HepG2 (cell line): ENCODE measurements at regions not wholly inside any gene's neighbourhood (a gene's known extent, or its start where the extent isn't known, plus 50 kb on each side); places are given as distances from the start of the nearest gene placed in this dataset.

Experiments used
- ATAC-seq: fragments of 200-7000 bp; cut with Tn5 transposase; 3 replicates; pipeline ENCODE4 v1.9.1; 2020; ENCODE audit warnings: mild to moderate bottlenecking, moderate library complexity
- BruUV-seq: library from RNA; stranded (reverse); fragments of 400-500 nt; replicated peaks from 2 replicates; lab custom pipeline; 2021; lab: Mats Ljungman, UMichigan
- CTCF ChIA-PET: fragments of 300-600 bp; formaldehyde crosslinking; extraction: SDS; loops from one replicate; lab custom pipeline; 2021; ENCODE audit warnings: low total read pairs, inconsistent platforms, low intra/inter-chr PET ratio; lab: Yijun Ruan, JAX
- POLR2A ChIA-PET: fragments of 350-600 bp; sonication (Branson Sonifier 250); formaldehyde crosslinking; loops from one replicate; lab custom pipeline; 2020; ENCODE audit warnings: antibody characterized with exemption, inconsistent platforms; lab: Yijun Ruan, JAX
- DNase-seq: peaks from one replicate; pipeline ENCODE4 v3.0.0-alpha.2; 2015; ENCODE audit warnings: low spot score
- FAIRE-seq: peaks from 3 replicates; lab custom pipeline; 2011; peaks lifted over from hg19 to GRCh38; lab: Jason Lieb, UNC
- H2AFZ ChIP-seq: one replicate; pipeline ENCODE4 v1.6.1; 2011; ENCODE audit warnings: low read length, inconsistent platforms
- H3K27ac ChIP-seq: fragments of 300-600 bp; 3 replicates; pipeline ENCODE4 v1.8.0; 2011; ENCODE audit warnings: mixed run types, mild to moderate bottlenecking, mixed read lengths, low read length, inconsistent platforms; ENCODE audit not compliant: insufficient read depth; ENCODE audit errors: extremely low read length
- H3K27me3 ChIP-seq, 2 experiments: fragments of 200-600 bp in 1 of 2; 2 replicates in 1 of 2; 3 replicates in 1 of 2; pipeline versions ENCODE4 v1.6.0 to v1.8.0; 2011; ENCODE audit warnings: low read length in 2 of 2, mild to moderate bottlenecking in 2 of 2, moderate library complexity in 2 of 2, inconsistent platforms in 1 of 2; ENCODE audit not compliant: insufficient read depth in 2 of 2, control insufficient read depth in 1 of 2
- H3K36me3 ChIP-seq, 2 experiments: fragments of 200-600 bp in 1 of 2; replicated peaks in 1 of 2; 2 replicates in 1 of 2; 3 replicates in 1 of 2; pipeline versions ENCODE4 v1.5.1 to v1.8.0; 2011; ENCODE audit warnings: low read length in 2 of 2, inconsistent platforms in 1 of 2; ENCODE audit not compliant: insufficient read depth in 2 of 2, control insufficient read depth in 1 of 2
- H3K4me1 ChIP-seq: 2 replicates; pipeline ENCODE4 v1.5.1; 2012; ENCODE audit warnings: low read length, inconsistent platforms; ENCODE audit not compliant: insufficient read depth
- H3K4me2 ChIP-seq: 2 replicates; pipeline ENCODE4 v1.6.0; 2011; ENCODE audit warnings: low read depth, low read length, inconsistent platforms
- H3K4me3 ChIP-seq, 3 experiments: fragments of 200-600 bp in 1 of 3; sonication (generic), shearing (Covaris generic) in 1 of 3; replicated peaks in 1 of 3; 2 replicates each; pipeline ENCODE4 v1.5.1; 2011 to 2016; ENCODE audit warnings: low read length in 3 of 3, inconsistent platforms in 2 of 3, low read depth in 2 of 3, mild to moderate bottlenecking in 2 of 3, control low read depth in 1 of 3, mixed read lengths in 1 of 3; ENCODE audit not compliant: insufficient read depth in 1 of 3
- H3K79me2 ChIP-seq: one replicate; pipeline ENCODE4 v1.6.1; 2011; ENCODE audit warnings: low read length, inconsistent platforms; ENCODE audit not compliant: insufficient read depth
- H3K9ac ChIP-seq: 2 replicates; pipeline ENCODE4 v1.6.0; 2011; ENCODE audit warnings: mild to moderate bottlenecking, low read depth, low read length, inconsistent platforms; ENCODE audit not compliant: insufficient read depth
- H3K9me3 ChIP-seq: 2 replicates; pipeline ENCODE4 v1.5.1; 2012; ENCODE audit warnings: mild to moderate bottlenecking, low read length
- H4K20me1 ChIP-seq: 2 replicates; pipeline ENCODE4 v1.6.0; 2011; ENCODE audit warnings: inconsistent platforms, mild to moderate bottlenecking, low read length, moderate library complexity; ENCODE audit not compliant: insufficient read depth
- FOXK2 ChIP-seq: fragments of 450-650 bp; IDR thresholded peaks from 2 replicates; pipeline ENCODE4 v1.6.1; 2016
- HMGXB4 ChIP-seq, 2 experiments: sonication (generic) in 1 of 2; formaldehyde crosslinking in 1 of 2; IDR thresholded peaks; 2 replicates each; pipeline versions ENCODE4 v1.4.0 to v1.6.1; 2018 to 2020; ENCODE audit warnings: missing genetic modification reagents in 2 of 2, borderline replicate concordance in 1 of 2, low read depth in 1 of 2, mild to moderate bottlenecking in 1 of 2, missing biosample characterization in 1 of 2
- KLF12 ChIP-seq: sonication (generic); formaldehyde crosslinking; IDR thresholded peaks from 2 replicates; pipeline ENCODE4 v1.4.0; 2020; ENCODE audit warnings: missing genetic modification reagents, borderline replicate concordance
- MEIS1 ChIP-seq: sonication (generic); formaldehyde crosslinking; IDR thresholded peaks from 2 replicates; pipeline ENCODE4 v1.9.0; 2021; ENCODE audit warnings: mild to moderate bottlenecking, missing genetic modification reagents, moderate library complexity, borderline replicate concordance
- NFKBIZ ChIP-seq: IDR thresholded peaks from 2 replicates; pipeline ENCODE4 v1.6.1; 2018; ENCODE audit warnings: missing genetic modification reagents, missing compliant biosample characterization
- ONECUT2 ChIP-seq: sonication (generic); formaldehyde crosslinking; IDR thresholded peaks from 2 replicates; pipeline ENCODE4 v1.4.0; 2020; ENCODE audit warnings: missing genetic modification reagents
- RBM22 ChIP-seq: fragments of 200-400 bp; formaldehyde crosslinking; optimal IDR thresholded peaks from 2 replicates; pipeline ENCODE3; 2017; ENCODE audit warnings: mild to moderate bottlenecking, low read length, moderate library complexity
- SCMH1 ChIP-seq: sonication (generic); formaldehyde crosslinking; IDR thresholded peaks from 2 replicates; pipeline ENCODE4 v1.9.0; 2021; ENCODE audit warnings: missing genetic modification reagents, mild to moderate bottlenecking, borderline replicate concordance
- SMAD3 ChIP-seq: sonication (generic); formaldehyde crosslinking; IDR thresholded peaks from 2 replicates; pipeline ENCODE4 v1.4.0; 2020; ENCODE audit warnings: missing genetic modification reagents
- SP5 ChIP-seq: IDR thresholded peaks from 2 replicates; pipeline ENCODE4 v1.6.1; 2016; ENCODE audit warnings: low read depth, borderline replicate concordance
- SRY ChIP-seq: sonication (generic); formaldehyde crosslinking; IDR thresholded peaks from 2 replicates; pipeline ENCODE4 v1.8.0; 2022; ENCODE audit warnings: mild to moderate bottlenecking, missing genetic modification reagents
- TEF ChIP-seq: sonication (generic); formaldehyde crosslinking; IDR thresholded peaks from 2 replicates; pipeline ENCODE4 v1.5.0; 2020; ENCODE audit warnings: missing genetic modification reagents
- ZNF430 ChIP-seq: sonication (generic); formaldehyde crosslinking; IDR thresholded peaks from 2 replicates; pipeline ENCODE4 v1.9.0; 2021; ENCODE audit warnings: mild to moderate bottlenecking, missing genetic modification reagents
- ZNF44 ChIP-seq: sonication (generic); formaldehyde crosslinking; IDR thresholded peaks from 2 replicates; pipeline ENCODE4 v1.5.1; 2020; ENCODE audit warnings: mild to moderate bottlenecking, missing genetic modification reagents
- ZNF572 ChIP-seq: sonication (generic); formaldehyde crosslinking; IDR thresholded peaks from 2 replicates; pipeline ENCODE4 v1.5.1; 2020; ENCODE audit warnings: mild to moderate bottlenecking, missing genetic modification reagents
- ZNF678 ChIP-seq: sonication (generic); formaldehyde crosslinking; IDR thresholded peaks from 2 replicates; pipeline ENCODE4 v1.4.0; 2020; ENCODE audit warnings: mild to moderate bottlenecking, missing genetic modification reagents
- ZNF792 ChIP-seq: IDR thresholded peaks from 2 replicates; pipeline ENCODE4 v1.6.1; 2016
- WGBS: methylation state at CpG from one replicate; pipeline ENCODE4 v1.1.6; 2017; ENCODE audit warnings: low lambda C conversion rate; 5-methylcytosine and 5-hydroxymethylcytosine counted together
- in situ Hi-C: cut with HindIII; loops from 2 replicates; pipeline ENCODE4 v1.10.0; 2017; ENCODE audit warnings: low pct_unique_long_range_greater_than_20kb; ENCODE audit not compliant: extremely low pct_ligation_motif_present
- intact Hi-C: fragments of 100-400 bp; cut with micrococcal nuclease; formaldehyde crosslinking; loops from one replicate; pipeline ENCODE4 v1.10.0; 2022; ENCODE audit not compliant: unreplicated experiment

- FAIRE-seq (no peak), DNase-seq (no peak), ATAC-seq (no peak)
- H3K27ac ChIP-seq, result no peak overlapping the region
- in situ Hi-C loops, result no loop called here
- no peaks in the 10 kb centered on the region for H3K36me3 ChIP-seq
- no peaks in the 10 kb centered on the region for H4K20me1 ChIP-seq
- ChIA-PET POLR2A (no interaction called here), CTCF (no interaction called here)
- no peaks in the 10 kb centered on the region for H3K9me3 ChIP-seq
- no peak overlapping the region for H3K4me3 ChIP-seq
- no peaks in the 10 kb centered on the region for H3K79me2 ChIP-seq
- H3K9ac ChIP-seq, result no peak overlapping the region
- no peaks in the 10 kb centered on the region for H3K27me3 ChIP-seq
- 27% methylated on average over 2 of the region's 2 CpGs for WGBS
- H2AFZ ChIP-seq, result no peak overlapping the region
- H3K4me2 ChIP-seq, result no peak overlapping the region
- TF ChIP-seq ONECUT2 (CRISPR knock-in tag), result no peak
- no peak for TF ChIP-seq RBM22
- TF ChIP-seq KLF12 (CRISPR knock-in tag), result no peak
- no peak for TF ChIP-seq SP5
- TF ChIP-seq FOXK2, result no peak
- no peak for TF ChIP-seq SMAD3
- no peak for TF ChIP-seq SRY (CRISPR knock-in tag)
- no peak for TF ChIP-seq ZNF430 (CRISPR knock-in tag)
- TF ChIP-seq ZNF792 (CRISPR knock-in tag), result no peak
- no peak for TF ChIP-seq ZNF572 (CRISPR knock-in tag)
- TF ChIP-seq ZNF678, result no peak
- TF ChIP-seq MEIS1 (CRISPR knock-in tag), result no peak
- no peak for TF ChIP-seq TEF (CRISPR knock-in tag)
- no peak for TF ChIP-seq SCMH1
- no peak for TF ChIP-seq ZNF44 (CRISPR knock-in tag)
- TF ChIP-seq HMGXB4 (CRISPR knock-in tag; IDR thresholded peaks at IDR 0.05; ENCODE audit: borderline replicate concordance in 1 of 2, low read depth in 1 of 2), result no peak
- TF ChIP-seq NFKBIZ (CRISPR knock-in tag), result no peak
- intact Hi-C loops, result no loop called here
- H3K4me1 ChIP-seq, result no peaks in the 10 kb centered on the region
- no TSS peak for BruUV-seq
These were observed 259.7 kb downstream of the SOX2 start for GRCh38 chr3:181971424-181971823.
